CD14-positive monocyte (primary cell): ENCODE measurements at regions not wholly inside any gene's neighbourhood (a gene's known extent, or its start where the extent isn't known, plus 50 kb on each side); places are given as distances from the start of the nearest gene placed in this dataset.

Experiments used
- DNase-seq, 3 donors: peaks; one replicate each; pipeline ENCODE4 v3.0.0-alpha.2; 2011 to 2022
- H2AFZ ChIP-seq: 2 replicates; pipeline ENCODE4 v1.6.0; 2012; ENCODE audit warnings: mild to moderate bottlenecking, low read depth, low read length, inconsistent platforms; ENCODE audit not compliant: insufficient read depth, poor library complexity, severe bottlenecking
- H3K27ac ChIP-seq, 2 donors: 1 replicate in 1 of 2; 2 replicates in 1 of 2; pipeline ENCODE4 v1.5.1; 2012 to 2013; ENCODE audit warnings: low read length in 2 of 2, control low read depth in 1 of 2, inconsistent platforms in 1 of 2, low read depth in 1 of 2, mild to moderate bottlenecking in 1 of 2
- H3K27me3 ChIP-seq, 2 donors: one replicate each; pipeline versions ENCODE4 v1.6.0 to v1.6.1; 2011 to 2013; ENCODE audit warnings: low read length in 2 of 2; ENCODE audit not compliant: control insufficient read depth in 2 of 2, insufficient read depth in 2 of 2
- H3K36me3 ChIP-seq, 2 donors: replicated peaks in 1 of 2; 1 replicate in 1 of 2; 2 replicates in 1 of 2; pipeline versions ENCODE4 v1.5.1 to v1.6.1; 2012 to 2013; ENCODE audit warnings: low read length in 2 of 2, control low read depth in 1 of 2, inconsistent platforms in 1 of 2, mild to moderate bottlenecking in 1 of 2; ENCODE audit not compliant: insufficient read depth in 2 of 2, control insufficient read depth in 1 of 2
- H3K4me1 ChIP-seq, 2 donors: 1 replicate in 1 of 2; 2 replicates in 1 of 2; pipeline versions ENCODE4 v1.5.1 to v1.6.1; 2012 to 2013; ENCODE audit warnings: low read length in 2 of 2, control low read depth in 1 of 2, inconsistent platforms in 1 of 2, mild to moderate bottlenecking in 1 of 2, moderate library complexity in 1 of 2; ENCODE audit not compliant: insufficient read depth in 2 of 2, control insufficient read depth in 1 of 2
- H3K4me2 ChIP-seq: replicated peaks from 2 replicates; pipeline ENCODE3; 2012; ENCODE audit warnings: low read length, moderate library complexity, mild to moderate bottlenecking; ENCODE audit not compliant: poor library complexity, severe bottlenecking; ENCODE audit errors: extremely low read depth
- H3K4me3 ChIP-seq, 3 experiments: fragments of 200-600 bp in 1 of 3; sonication (generic) in 1 of 3; replicated peaks in 1 of 3; 1 replicate in 2 of 3; 2 replicates in 1 of 3; pipeline ENCODE4 v1.5.1; 2011 to 2013; ENCODE audit warnings: low read length in 3 of 3, mild to moderate bottlenecking in 3 of 3, control low read depth in 2 of 3, low read depth in 2 of 3, inconsistent platforms in 1 of 3, moderate library complexity in 1 of 3
- H3K79me2 ChIP-seq: 2 replicates; pipeline ENCODE4 v1.6.0; 2012; ENCODE audit warnings: mild to moderate bottlenecking, control low read depth, inconsistent platforms, low read length, moderate library complexity; ENCODE audit not compliant: insufficient read depth
- H3K9ac ChIP-seq: 2 replicates; pipeline ENCODE4 v1.6.0; 2017; ENCODE audit warnings: low read length, mild to moderate bottlenecking; ENCODE audit not compliant: insufficient read depth, poor library complexity, severe bottlenecking
- H3K9me3 ChIP-seq, 2 donors: replicated peaks in 1 of 2; 1 replicate in 1 of 2; 2 replicates in 1 of 2; pipeline versions ENCODE4 v1.5.1 to v1.6.1; 2012 to 2013; ENCODE audit warnings: low read length in 2 of 2, control low read depth in 1 of 2; ENCODE audit not compliant: control insufficient read depth in 1 of 2, insufficient read depth in 1 of 2
- H4K20me1 ChIP-seq: 2 replicates; pipeline ENCODE4 v1.6.0; 2012; ENCODE audit warnings: mild to moderate bottlenecking, low read length, control low read depth, moderate library complexity; ENCODE audit not compliant: insufficient read depth
- H3K27ac Mint-ChIP-seq, 7 donors: one replicate each; pipeline ENCODE4 v1.8.0; 2020; ENCODE audit warnings: mild to moderate bottlenecking in 7 of 7, mixed read lengths in 7 of 7, moderate library complexity in 6 of 7, inconsistent platforms in 2 of 7
- H3K27me3 Mint-ChIP-seq, 3 donors: one replicate each; pipeline ENCODE4 v1.8.0; 2021 to 2022; ENCODE audit warnings: low read depth in 3 of 3, mild to moderate bottlenecking in 3 of 3, mixed read lengths in 3 of 3, moderate library complexity in 3 of 3, inconsistent platforms in 1 of 3
- H3K36me3 Mint-ChIP-seq, 2 donors: one replicate each; pipeline ENCODE4 v1.8.0; 2020; ENCODE audit warnings: mixed read lengths in 2 of 2, inconsistent platforms in 1 of 2, mild to moderate bottlenecking in 1 of 2
- H3K4me1 Mint-ChIP-seq: one replicate; pipeline ENCODE4 v1.8.0; 2020; ENCODE audit warnings: mild to moderate bottlenecking, mixed read lengths
- H3K4me3 Mint-ChIP-seq, 2 donors: one replicate each; pipeline ENCODE4 v1.8.0; 2020; ENCODE audit warnings: mild to moderate bottlenecking in 2 of 2, mixed read lengths in 2 of 2, moderate library complexity in 1 of 2
- H3K9me3 Mint-ChIP-seq, 7 donors: one replicate each; pipeline ENCODE4 v1.8.0; 2020 to 2022; ENCODE audit warnings: mixed read lengths in 7 of 7, mild to moderate bottlenecking in 6 of 7, moderate library complexity in 6 of 7, inconsistent platforms in 2 of 7
- WGBS: methylation state at CpG from one replicate; pipeline ENCODE4 v1.1.5; 2013; ENCODE audit warnings: missing lambda C conversion rate; ENCODE audit not compliant: insufficient coverage; 5-methylcytosine and 5-hydroxymethylcytosine counted together
- intact Hi-C, 2 donors: fragments of 100-400 bp; cut with micrococcal nuclease; formaldehyde crosslinking; loops; one replicate each; pipeline versions ENCODE4 v1.15.0 to v1.15.1; 2023
- TF ChIP-seq, protein P1 (sequence below): fragments of 200-600 bp; IDR thresholded peaks from one replicate; pipeline ENCODE4 v1.8.0; 2022; ENCODE audit warnings: antibody characterized with exemption, mild to moderate bottlenecking

DNA sequence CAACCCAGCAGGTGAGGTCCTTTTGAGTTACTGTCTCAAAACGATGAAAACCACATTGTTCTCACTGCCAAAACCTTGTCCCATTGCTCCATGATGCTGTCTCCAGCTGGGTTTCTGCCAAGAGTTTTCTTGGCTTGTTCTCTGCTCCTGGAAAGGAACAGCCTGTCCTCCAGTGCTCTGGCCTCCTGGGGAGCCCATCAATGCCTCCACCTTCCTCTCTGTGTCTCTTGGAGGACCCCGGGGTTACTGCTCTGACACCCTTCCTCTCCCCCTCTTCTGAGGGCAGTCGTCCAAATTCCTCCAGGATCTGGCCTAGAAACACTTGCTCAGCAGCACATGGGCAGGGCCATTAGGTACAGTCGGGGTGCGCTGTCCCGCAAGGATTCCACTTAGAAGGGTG, 63.9 kb upstream of the RGMA start:
- H3K27ac ChIP-seq = no peak overlapping the region
- peaks cover 5 to 16% (median 9%) of the 10 kb centered on the region in 7 donors for H3K9me3 Mint-ChIP-seq
- intact Hi-C loops = no loop called here
- no peaks in the 10 kb centered on the region for H3K79me2 ChIP-seq
- peaks cover 0 to 3% of the 10 kb centered on the region in 2 donors for H3K4me1 ChIP-seq
- TF ChIP-seq, protein P1, sequence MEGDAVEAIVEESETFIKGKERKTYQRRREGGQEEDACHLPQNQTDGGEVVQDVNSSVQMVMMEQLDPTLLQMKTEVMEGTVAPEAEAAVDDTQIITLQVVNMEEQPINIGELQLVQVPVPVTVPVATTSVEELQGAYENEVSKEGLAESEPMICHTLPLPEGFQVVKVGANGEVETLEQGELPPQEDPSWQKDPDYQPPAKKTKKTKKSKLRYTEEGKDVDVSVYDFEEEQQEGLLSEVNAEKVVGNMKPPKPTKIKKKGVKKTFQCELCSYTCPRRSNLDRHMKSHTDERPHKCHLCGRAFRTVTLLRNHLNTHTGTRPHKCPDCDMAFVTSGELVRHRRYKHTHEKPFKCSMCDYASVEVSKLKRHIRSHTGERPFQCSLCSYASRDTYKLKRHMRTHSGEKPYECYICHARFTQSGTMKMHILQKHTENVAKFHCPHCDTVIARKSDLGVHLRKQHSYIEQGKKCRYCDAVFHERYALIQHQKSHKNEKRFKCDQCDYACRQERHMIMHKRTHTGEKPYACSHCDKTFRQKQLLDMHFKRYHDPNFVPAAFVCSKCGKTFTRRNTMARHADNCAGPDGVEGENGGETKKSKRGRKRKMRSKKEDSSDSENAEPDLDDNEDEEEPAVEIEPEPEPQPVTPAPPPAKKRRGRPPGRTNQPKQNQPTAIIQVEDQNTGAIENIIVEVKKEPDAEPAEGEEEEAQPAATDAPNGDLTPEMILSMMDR = no peak
- no peaks in the 10 kb centered on the region for H3K36me3 ChIP-seq
- H3K27me3 ChIP-seq = peaks cover 2% of the 10 kb centered on the region in 2 donors
- peaks cover 2 to 7% (median 5%) of the 10 kb centered on the region in 3 donors for H3K27me3 Mint-ChIP-seq
- H3K4me2 ChIP-seq = no peak overlapping the region
- H3K36me3 Mint-ChIP-seq = no peaks in the 10 kb centered on the region
- peaks cover 0 to 10% of the 10 kb centered on the region in 2 donors for H3K9me3 ChIP-seq
- 75% methylated on average over 6 of the region's 6 CpGs for WGBS
- H3K4me1 Mint-ChIP-seq = peaks cover 11% of the 10 kb centered on the region
- no peak for DNase-seq
- H3K9ac ChIP-seq = no peak overlapping the region
- no peak overlapping the region for H3K4me3 ChIP-seq
- H3K4me3 Mint-ChIP-seq = no peak overlapping the region
- no peak overlapping the region for H2AFZ ChIP-seq
- no peaks in the 10 kb centered on the region for H4K20me1 ChIP-seq
- H3K27ac Mint-ChIP-seq = no peak overlapping the region

DNA sequence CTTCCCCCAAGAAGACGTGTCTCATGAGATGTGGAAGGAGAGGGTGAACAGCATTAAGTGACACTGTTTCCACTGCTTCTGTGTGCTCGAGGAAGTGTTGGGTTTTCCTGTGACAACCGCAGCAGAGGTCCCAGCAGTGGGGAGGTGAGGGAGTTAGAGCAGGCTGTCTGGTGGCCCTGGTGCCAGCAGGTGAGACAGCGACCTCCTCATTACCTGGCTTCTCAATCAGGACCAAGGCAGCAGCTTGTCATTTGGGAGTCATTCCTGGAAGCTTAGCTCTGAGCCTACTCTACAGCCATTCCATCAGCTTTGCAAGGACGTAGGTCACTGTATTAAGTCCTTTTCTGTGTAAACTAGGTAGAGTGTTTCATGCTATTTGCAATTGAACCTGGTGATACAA, 63.3 kb upstream of the RGMA start:
- H3K9me3 Mint-ChIP-seq = peaks cover 5 to 16% (median 11%) of the 10 kb centered on the region in 7 donors
- H3K27me3 Mint-ChIP-seq = peaks cover 2 to 7% (median 5%) of the 10 kb centered on the region in 3 donors
- H3K27ac Mint-ChIP-seq = no peak overlapping the region
- no peaks in the 10 kb centered on the region for H3K36me3 Mint-ChIP-seq
- Histone ChIP-seq H4K20me1 (no peaks in the 10 kb centered on the region), H3K4me1 (peaks cover 0 to 3% of the 10 kb centered on the region in 2 donors), H3K9ac (no peak overlapping the region), H3K4me2 (no peak overlapping the region), H3K36me3 (no peaks in the 10 kb centered on the region), H2AFZ (peak overlapping the region; percentile 47), H3K27me3 (peaks cover 2% of the 10 kb centered on the region in 2 donors), H3K79me2 (no peaks in the 10 kb centered on the region), H3K9me3 (peaks cover 0 to 10% of the 10 kb centered on the region in 2 donors), H3K27ac (no peak overlapping the region), H3K4me3 (no peak overlapping the region)
- TF ChIP-seq, protein P1 = no peak
- intact Hi-C loops = no loop called here
- H3K4me3 Mint-ChIP-seq = peak overlapping the region in 1 of 2 donors; percentile 59
- DNase-seq = no peak
- peaks cover 11% of the 10 kb centered on the region for H3K4me1 Mint-ChIP-seq
- WGBS = 0% methylated on average over 1 of the region's 5 CpGs
